IMR-90 (cell line): ENCODE measurements at regions not wholly inside any gene's neighbourhood (a gene's known extent, or its start where the extent isn't known, plus 50 kb on each side); places are given as distances from the start of the nearest gene placed in this dataset.

ENCODE experiments used
- CHD1 ChIP-seq: IDR thresholded peaks from 2 replicates; pipeline ENCODE4 v1.6.1; 2012; ENCODE audit warnings: low read depth, low read length, improper control_type of control experiment
- POLR2A ChIP-seq: IDR thresholded peaks from 2 replicates; pipeline ENCODE4 v1.6.1; 2012; ENCODE audit warnings: mild to moderate bottlenecking, low read depth, low read length
- RAD21 ChIP-seq: IDR thresholded peaks from 2 replicates; pipeline ENCODE4 v1.6.1; 2012; ENCODE audit warnings: low read length, improper control_type of control experiment
- RCOR1 ChIP-seq: IDR thresholded peaks from 2 replicates; pipeline ENCODE4 v1.6.1; 2012; ENCODE audit warnings: mild to moderate bottlenecking, low read length, improper control_type of control experiment; ENCODE audit not compliant: insufficient replicate concordance
- RFX5 ChIP-seq: IDR thresholded peaks from 2 replicates; pipeline ENCODE4 v1.8.0; 2012; ENCODE audit warnings: low read depth, mild to moderate bottlenecking, low read length, moderate library complexity
- SMC3 ChIP-seq: fragments of 150-350 bp; IDR thresholded peaks from 2 replicates; pipeline ENCODE4 v1.6.1; 2016; ENCODE audit warnings: low read depth, mild to moderate bottlenecking, antibody characterized with exemption, low read length, moderate library complexity
- TF ChIP-seq, protein P1 (sequence below): conservative IDR thresholded peaks from 2 replicates; pipeline ENCODE4 v1.5.1; 2012; ENCODE audit warnings: mild to moderate bottlenecking, low read depth, low read length, improper control_type of control experiment
- TF ChIP-seq, protein P2 (sequence below): fragments of 150-350 bp; IDR thresholded peaks from 2 replicates; pipeline ENCODE4 v1.6.1; 2017; ENCODE audit warnings: mild to moderate bottlenecking, antibody characterized with exemption, low read length, low read depth

DNA sequence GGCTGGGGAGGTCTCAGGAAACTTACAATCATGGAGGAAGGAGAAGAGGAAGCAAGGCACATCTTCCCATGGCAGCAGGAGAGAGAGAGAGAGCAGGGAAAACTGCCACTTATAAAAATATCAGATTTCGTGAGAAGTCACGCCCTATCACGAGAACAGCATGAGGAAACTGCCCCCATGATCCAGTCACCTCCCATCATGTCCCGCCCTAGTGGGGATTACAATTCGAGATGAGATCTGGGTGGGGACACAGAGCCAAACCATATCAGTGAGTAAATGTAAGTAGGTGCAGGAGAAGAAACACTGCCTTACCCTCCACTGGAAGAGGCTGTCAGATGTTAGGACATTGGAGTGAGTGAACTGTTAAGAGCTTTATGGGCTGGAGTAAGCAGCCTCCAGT lies 270.4 kb downstream of the TFAP2C start:
- TF ChIP-seq, protein P1, sequence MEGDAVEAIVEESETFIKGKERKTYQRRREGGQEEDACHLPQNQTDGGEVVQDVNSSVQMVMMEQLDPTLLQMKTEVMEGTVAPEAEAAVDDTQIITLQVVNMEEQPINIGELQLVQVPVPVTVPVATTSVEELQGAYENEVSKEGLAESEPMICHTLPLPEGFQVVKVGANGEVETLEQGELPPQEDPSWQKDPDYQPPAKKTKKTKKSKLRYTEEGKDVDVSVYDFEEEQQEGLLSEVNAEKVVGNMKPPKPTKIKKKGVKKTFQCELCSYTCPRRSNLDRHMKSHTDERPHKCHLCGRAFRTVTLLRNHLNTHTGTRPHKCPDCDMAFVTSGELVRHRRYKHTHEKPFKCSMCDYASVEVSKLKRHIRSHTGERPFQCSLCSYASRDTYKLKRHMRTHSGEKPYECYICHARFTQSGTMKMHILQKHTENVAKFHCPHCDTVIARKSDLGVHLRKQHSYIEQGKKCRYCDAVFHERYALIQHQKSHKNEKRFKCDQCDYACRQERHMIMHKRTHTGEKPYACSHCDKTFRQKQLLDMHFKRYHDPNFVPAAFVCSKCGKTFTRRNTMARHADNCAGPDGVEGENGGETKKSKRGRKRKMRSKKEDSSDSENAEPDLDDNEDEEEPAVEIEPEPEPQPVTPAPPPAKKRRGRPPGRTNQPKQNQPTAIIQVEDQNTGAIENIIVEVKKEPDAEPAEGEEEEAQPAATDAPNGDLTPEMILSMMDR: no peak
- TF ChIP-seq RFX5 (no peak), SMC3 (no peak), POLR2A (no peak), CHD1 (no peak), RAD21 (no peak), RCOR1 (no peak)
- TF ChIP-seq, protein P2, sequence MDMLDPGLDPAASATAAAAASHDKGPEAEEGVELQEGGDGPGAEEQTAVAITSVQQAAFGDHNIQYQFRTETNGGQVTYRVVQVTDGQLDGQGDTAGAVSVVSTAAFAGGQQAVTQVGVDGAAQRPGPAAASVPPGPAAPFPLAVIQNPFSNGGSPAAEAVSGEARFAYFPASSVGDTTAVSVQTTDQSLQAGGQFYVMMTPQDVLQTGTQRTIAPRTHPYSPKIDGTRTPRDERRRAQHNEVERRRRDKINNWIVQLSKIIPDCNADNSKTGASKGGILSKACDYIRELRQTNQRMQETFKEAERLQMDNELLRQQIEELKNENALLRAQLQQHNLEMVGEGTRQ: no peak
